Activated CD4-positive, alpha-beta memory T cell treated with anti-CD3 and anti-CD28 coated beads, Interleukin-2, amount 10 ng/mL, durations not matched to agents 7 days and 5 days (primary cell): ENCODE measurements at regions not wholly inside any gene's neighbourhood (a gene's known extent, or its start where the extent isn't known, plus 50 kb on each side); places are given as distances from the start of the nearest gene placed in this dataset.

Source experiments
- CTCF ChIA-PET: fragments of 350-600 bp; sonication (Branson Sonifier 250); formaldehyde crosslinking; loops from one replicate; lab custom pipeline; 2021; ENCODE audit warnings: antibody characterized with exemption, inconsistent platforms; lab: Charles Lee
- POLR2A ChIA-PET: fragments of 350-600 bp; sonication (Branson Sonifier 250); formaldehyde crosslinking; loops from one replicate; lab custom pipeline; 2021; ENCODE audit warnings: antibody characterized with exemption; lab: Charles Lee
- DNase-seq: peaks from one replicate; pipeline ENCODE4 v3.0.0-alpha.2; 2020
- H3K27ac Mint-ChIP-seq: one replicate; pipeline ENCODE4 v1.8.0; 2021; ENCODE audit warnings: mild to moderate bottlenecking, mixed read lengths
- H3K27me3 Mint-ChIP-seq: one replicate; pipeline ENCODE4 v1.8.0; 2021; ENCODE audit warnings: mixed read lengths
- H3K36me3 Mint-ChIP-seq: one replicate; pipeline ENCODE4 v1.8.0; 2021; ENCODE audit warnings: low read depth, mixed read lengths
- H3K4me1 Mint-ChIP-seq: one replicate; pipeline ENCODE4 v1.8.0; 2021; ENCODE audit warnings: mixed read lengths
- H3K4me3 Mint-ChIP-seq: one replicate; pipeline ENCODE4 v1.8.0; 2021; ENCODE audit warnings: mild to moderate bottlenecking, mixed read lengths
- H3K9me3 Mint-ChIP-seq: one replicate; pipeline ENCODE4 v1.8.0; 2021; ENCODE audit warnings: mixed read lengths

- ChIA-PET POLR2A (no interaction called here), CTCF (no interaction called here)
- H3K4me3 Mint-ChIP-seq: no peak overlapping the region
- no peaks in the 10 kb centered on the region for H3K4me1 Mint-ChIP-seq
- no peak overlapping the region for H3K27ac Mint-ChIP-seq
- H3K27me3 Mint-ChIP-seq: peaks cover 3% of the 10 kb centered on the region
- no peaks in the 10 kb centered on the region for H3K9me3 Mint-ChIP-seq
- no peak for DNase-seq
- H3K36me3 Mint-ChIP-seq: no peaks in the 10 kb centered on the region
These were observed 263.3 kb upstream of the TPM1 start for GRCh38 chr15:62779036-62779770.

GRCh38 chr15:62779899-62780298 lies 262.6 kb upstream of the TPM1 start:
- no peak overlapping the region for H3K4me3 Mint-ChIP-seq
- ChIA-PET POLR2A (no interaction called here), CTCF (no interaction called here)
- peaks cover 3% of the 10 kb centered on the region for H3K27me3 Mint-ChIP-seq
- H3K9me3 Mint-ChIP-seq: no peaks in the 10 kb centered on the region
- H3K4me1 Mint-ChIP-seq: no peaks in the 10 kb centered on the region
- no peak for DNase-seq
- no peaks in the 10 kb centered on the region for H3K36me3 Mint-ChIP-seq
- H3K27ac Mint-ChIP-seq: no peak overlapping the region

GRCh38 chr15:62781081-62781497 lies 261.5 kb upstream of the TPM1 start:
- CTCF ChIA-PET: no interaction called here
- DNase-seq: no peak
- peaks cover 4% of the 10 kb centered on the region for H3K27me3 Mint-ChIP-seq
- no peak overlapping the region for H3K4me3 Mint-ChIP-seq
- H3K36me3 Mint-ChIP-seq: no peaks in the 10 kb centered on the region
- POLR2A ChIA-PET: no interaction called here
- no peak overlapping the region for H3K27ac Mint-ChIP-seq
- no peaks in the 10 kb centered on the region for H3K9me3 Mint-ChIP-seq
- H3K4me1 Mint-ChIP-seq: no peaks in the 10 kb centered on the region

GRCh38 chr15:62782071-62782841 lies 260.3 kb upstream of the TPM1 start:
- H3K27ac Mint-ChIP-seq: no peak overlapping the region
- H3K4me1 Mint-ChIP-seq: no peaks in the 10 kb centered on the region
- DNase-seq: no peak
- H3K4me3 Mint-ChIP-seq: no peak overlapping the region
- no peaks in the 10 kb centered on the region for H3K9me3 Mint-ChIP-seq
- ChIA-PET POLR2A (no interaction called here), CTCF (no interaction called here)
- no peaks in the 10 kb centered on the region for H3K36me3 Mint-ChIP-seq
- H3K27me3 Mint-ChIP-seq: peaks cover 4% of the 10 kb centered on the region

- no peak for DNase-seq
- CTCF ChIA-PET: no interaction called here
These were observed 259.7 kb upstream of the TPM1 start for GRCh38 chr15:62782896-62783295.

GRCh38 chr15:62783303-62783957 lies 259.1 kb upstream of the TPM1 start:
- Mint-ChIP-seq H3K9me3 (no peaks in the 10 kb centered on the region), H3K27ac (no peak overlapping the region), H3K27me3 (peaks cover 4% of the 10 kb centered on the region), H3K36me3 (no peaks in the 10 kb centered on the region), H3K4me3 (no peak overlapping the region), H3K4me1 (no peaks in the 10 kb centered on the region)
- ChIA-PET CTCF (no interaction called here), POLR2A (no interaction called here)
- DNase-seq: no peak

More at GRCh38 chr15:62782896-62783295, 259.7 kb upstream of the TPM1 start:
- no peaks in the 10 kb centered on the region for H3K4me1 Mint-ChIP-seq
- peaks cover 4% of the 10 kb centered on the region for H3K27me3 Mint-ChIP-seq
- no peak overlapping the region for H3K4me3 Mint-ChIP-seq
- H3K36me3 Mint-ChIP-seq: no peaks in the 10 kb centered on the region
- POLR2A ChIA-PET: no interaction called here
- H3K27ac Mint-ChIP-seq: no peak overlapping the region
- H3K9me3 Mint-ChIP-seq: no peaks in the 10 kb centered on the region

GRCh38 chr15:62785881-62786828 lies 256.4 kb upstream of the TPM1 start:
- DNase-seq: no peak
- Mint-ChIP-seq H3K27ac (no peak overlapping the region), H3K4me1 (no peaks in the 10 kb centered on the region), H3K9me3 (no peaks in the 10 kb centered on the region), H3K36me3 (no peaks in the 10 kb centered on the region), H3K4me3 (no peak overlapping the region), H3K27me3 (peaks cover 9% of the 10 kb centered on the region)
- ChIA-PET CTCF (no interaction called here), POLR2A (no interaction called here)

- H3K4me1 Mint-ChIP-seq: no peaks in the 10 kb centered on the region
- DNase-seq: no peak
- H3K9me3 Mint-ChIP-seq: no peaks in the 10 kb centered on the region
- H3K27me3 Mint-ChIP-seq: peaks cover 9% of the 10 kb centered on the region
- POLR2A ChIA-PET: no interaction called here
- no peaks in the 10 kb centered on the region for H3K36me3 Mint-ChIP-seq
- H3K4me3 Mint-ChIP-seq: no peak overlapping the region
- CTCF ChIA-PET: no interaction called here
- H3K27ac Mint-ChIP-seq: no peak overlapping the region
These were observed 255.1 kb upstream of the TPM1 start for GRCh38 chr15:62787401-62787800.

GRCh38 chr15:62788224-62788623 lies 254.3 kb upstream of the TPM1 start:
- Mint-ChIP-seq H3K4me1 (no peaks in the 10 kb centered on the region), H3K27ac (no peak overlapping the region), H3K27me3 (peaks cover 8% of the 10 kb centered on the region), H3K4me3 (no peak overlapping the region), H3K36me3 (no peaks in the 10 kb centered on the region), H3K9me3 (no peaks in the 10 kb centered on the region)
- ChIA-PET POLR2A (no interaction called here), CTCF (no interaction called here)
- no peak for DNase-seq

GRCh38 chr15:62790546-62790945 lies 252.0 kb upstream of the TPM1 start:
- POLR2A ChIA-PET: no interaction called here
- Mint-ChIP-seq H3K4me3 (no peak overlapping the region), H3K36me3 (no peaks in the 10 kb centered on the region), H3K27ac (no peak overlapping the region), H3K27me3 (peaks cover 8% of the 10 kb centered on the region), H3K4me1 (no peaks in the 10 kb centered on the region), H3K9me3 (no peaks in the 10 kb centered on the region)
- CTCF ChIA-PET: no interaction called here
- DNase-seq: no peak

- no peak overlapping the region for H3K4me3 Mint-ChIP-seq
These were observed 250.9 kb upstream of the TPM1 start for GRCh38 chr15:62791694-62792093.

GRCh38 chr15:62792986-62793751 lies 249.4 kb upstream of the TPM1 start:
- DNase-seq: no peak
- Mint-ChIP-seq H3K36me3 (no peaks in the 10 kb centered on the region), H3K9me3 (no peaks in the 10 kb centered on the region), H3K27ac (no peak overlapping the region), H3K4me3 (no peak overlapping the region), H3K4me1 (no peaks in the 10 kb centered on the region), H3K27me3 (peaks cover 7% of the 10 kb centered on the region)
- CTCF ChIA-PET: no interaction called here
- POLR2A ChIA-PET: no interaction called here

More at GRCh38 chr15:62791694-62792093, 250.9 kb upstream of the TPM1 start:
- Mint-ChIP-seq H3K27ac (no peak overlapping the region), H3K9me3 (no peaks in the 10 kb centered on the region), H3K27me3 (peaks cover 7% of the 10 kb centered on the region), H3K4me1 (no peaks in the 10 kb centered on the region), H3K36me3 (no peaks in the 10 kb centered on the region)
- ChIA-PET CTCF (no interaction called here), POLR2A (no interaction called here)
- no peak for DNase-seq
